Psoas muscle (tissue), 7 donors: ENCODE measurements at regions not wholly inside any gene's neighbourhood (a gene's known extent, or its start where the extent isn't known, plus 50 kb on each side); places are given as distances from the start of the nearest gene placed in this dataset.

Source experiments
- ATAC-seq, 4 donors: fragments of 200-7000 bp; cut with Tn5 transposase; one replicate each; pipeline ENCODE4 v1.9.1; 2020; ENCODE audit warnings: moderate library complexity in 3 of 4, mild to moderate bottlenecking in 2 of 4
- DNase-seq, 2 donors: peaks; one replicate each; pipeline ENCODE4 v3.0.0-alpha.2; 2020
- H3K27ac ChIP-seq: fragments of 200-600 bp; one replicate; pipeline ENCODE4 v1.8.0; 2022
- H3K27me3 ChIP-seq, 3 donors: fragments of 200-600 bp in 1 of 3; one replicate each; pipeline versions ENCODE4 v1.6.1 to v1.8.0; 2013 to 2022; ENCODE audit warnings: low read length in 2 of 3, mild to moderate bottlenecking in 2 of 3, moderate library complexity in 1 of 3; ENCODE audit not compliant: insufficient read depth in 3 of 3
- H3K36me3 ChIP-seq, 2 donors: fragments of 200-600 bp in 1 of 2; one replicate each; pipeline versions ENCODE4 v1.6.1 to v1.8.0; 2013 to 2022; ENCODE audit warnings: low read depth in 1 of 2, mild to moderate bottlenecking in 1 of 2, moderate library complexity in 1 of 2; ENCODE audit not compliant: insufficient read depth in 1 of 2
- H3K4me1 ChIP-seq: fragments of 200-600 bp; one replicate; pipeline ENCODE4 v1.8.0; 2022
- H3K4me3 ChIP-seq: fragments of 200-600 bp; one replicate; pipeline ENCODE4 v1.8.0; 2022; ENCODE audit warnings: mild to moderate bottlenecking
- H3K9me3 ChIP-seq: fragments of 200-600 bp; one replicate; pipeline ENCODE4 v1.8.0; 2022
- CTCF ChIP-seq: fragments of 200-600 bp; IDR thresholded peaks from one replicate; pipeline ENCODE4 v1.8.0; 2022; ENCODE audit warnings: antibody characterized with exemption
- WGBS, 3 donors: extraction: QIAGEN DNeasy Blood & Tissue Kit; methylation state at CpG; one replicate each; pipeline versions ENCODE4 v1.1.6 to v1.1.7; 2013; 5-methylcytosine and 5-hydroxymethylcytosine counted together
- intact Hi-C, 2 donors: fragments of 100-400 bp; cut with DNase I; formaldehyde crosslinking; loops; one replicate each; pipeline versions ENCODE4 v1.11.0 to v1.14.2; 2022
- donor health status: healthy with polysubstance abuse.
- donor health status: DM: no; HTN: no; CAD: no; lungs with moderate emphysema.
- donor health status: Bipolar disorder and iron deficiency.
- donor health status: healthy.
- donor health status: DM: yes; HTN: yes; CAD: no.
- donor health status: DM: no; HTN: no; CAD: no.
- donor health status: DM: yes; HTN: yes; CAD: no.

DNA sequence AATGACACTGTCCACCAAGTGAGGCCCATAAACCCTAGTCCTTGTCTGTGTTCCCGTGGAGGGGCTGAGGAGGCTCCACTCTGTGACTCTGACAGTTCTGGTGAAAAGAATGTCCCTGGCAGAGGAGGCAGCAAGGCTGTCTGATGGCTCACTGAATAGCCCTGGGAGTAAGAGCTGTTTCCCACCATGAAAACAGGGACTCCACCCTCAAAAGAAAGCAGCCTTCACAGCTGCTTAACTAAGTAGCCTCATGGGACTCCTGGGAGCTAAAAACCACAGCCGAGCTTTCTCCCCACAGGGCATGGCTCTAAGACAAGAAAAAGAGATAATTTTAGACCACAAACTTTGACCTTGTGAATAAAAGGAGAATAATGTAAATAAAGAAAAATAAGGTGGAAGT lies 135.1 kb upstream of the FRY start:
- Histone ChIP-seq H3K27me3 (no peaks in the 10 kb centered on the region), H3K9me3 (no peaks in the 10 kb centered on the region), H3K27ac (no peak overlapping the region), H3K4me3 (no peak overlapping the region), H3K36me3 (no peaks in the 10 kb centered on the region), H3K4me1 (peaks cover 7% of the 10 kb centered on the region)
- DNase-seq = peak; percentile 27 to 66
- TF ChIP-seq CTCF = no peak
- 6 to 18% (median 8%) methylated on average over 2 of the region's 2 CpGs for WGBS, 3 donors
- peak in 3 of 4 donors; percentile 61 to 80 (median 76) for ATAC-seq
- intact Hi-C loops = no loop called here

- Histone ChIP-seq H3K27ac (no peak overlapping the region), H3K4me3 (no peak overlapping the region), H3K27me3 (no peaks in the 10 kb centered on the region), H3K36me3 (no peaks in the 10 kb centered on the region), H3K4me1 (peaks cover 4% of the 10 kb centered on the region), H3K9me3 (no peaks in the 10 kb centered on the region)
- no peak for TF ChIP-seq CTCF
- intact Hi-C loops = no loop called here
- WGBS, 3 donors = 71 to 80% (median 77%) methylated on average over 9 of the region's 9 CpGs
- ATAC-seq (no peak), DNase-seq (no peak)
Observed at GRCh38 chr13:31898378-31899071, 133.0 kb upstream of the FRY start.

- Histone ChIP-seq H3K27ac (no peak overlapping the region), H3K27me3 (no peaks in the 10 kb centered on the region), H3K9me3 (no peaks in the 10 kb centered on the region), H3K4me1 (peaks cover 11% of the 10 kb centered on the region), H3K4me3 (no peak overlapping the region), H3K36me3 (no peaks in the 10 kb centered on the region)
- ATAC-seq (no peak), DNase-seq (no peak)
- intact Hi-C loops = no loop called here
- WGBS, 3 donors = 82 to 88% (median 87%) methylated on average over 2 of the region's 2 CpGs
- no peak for TF ChIP-seq CTCF
Observed at GRCh38 chr13:31901985-31902384, 129.6 kb upstream of the FRY start.

DNA sequence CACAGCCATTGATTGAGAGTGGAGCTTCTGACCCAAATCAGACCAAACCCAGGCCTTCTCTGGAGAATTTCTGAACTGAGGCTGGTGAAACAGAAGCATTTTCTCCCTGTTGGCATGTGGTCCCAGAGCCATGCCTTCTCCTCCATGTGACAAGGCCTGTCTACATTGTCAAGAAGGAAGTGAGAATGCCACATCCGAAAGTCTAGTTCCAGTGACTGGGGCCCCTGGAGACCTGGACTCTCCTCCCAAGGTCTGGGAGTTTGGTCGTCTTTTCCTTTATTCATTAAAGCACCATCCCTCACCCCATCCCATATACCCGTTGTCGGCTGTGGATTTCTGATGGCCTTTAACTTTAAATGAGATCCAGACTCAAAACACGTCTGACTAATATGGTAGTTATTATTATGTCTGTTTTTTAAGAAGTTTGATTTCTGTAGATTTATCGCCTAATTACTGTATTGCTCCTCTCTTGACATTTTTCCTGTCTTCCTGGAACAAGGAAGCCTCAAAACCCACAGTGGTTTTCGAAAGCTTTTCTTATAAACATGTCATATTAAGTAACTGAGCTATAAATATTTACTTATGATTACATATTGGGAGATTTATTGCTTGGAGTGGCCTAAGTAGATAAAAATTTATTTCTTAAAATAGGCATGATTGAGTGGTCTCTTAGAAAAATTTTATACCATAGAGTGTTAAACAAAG lies 128.3 kb upstream of the FRY start:
- Histone ChIP-seq H3K27me3 (no peaks in the 10 kb centered on the region), H3K9me3 (no peaks in the 10 kb centered on the region), H3K4me3 (no peak overlapping the region), H3K36me3 (no peaks in the 10 kb centered on the region), H3K27ac (peak overlapping the region; percentile 9), H3K4me1 (peaks cover 11% of the 10 kb centered on the region)
- 86 to 88% (median 86%) methylated on average over 7 of the region's 7 CpGs for WGBS, 3 donors
- no peak for TF ChIP-seq CTCF
- ATAC-seq = no peak
- DNase-seq = no peak
- intact Hi-C loops = no loop called here
